Bronchial epithelial cell (primary cell): ENCODE measurements at regions not wholly inside any gene's neighbourhood (a gene's known extent, or its start where the extent isn't known, plus 50 kb on each side); places are given as distances from the start of the nearest gene placed in this dataset.

ENCODE experiments used
- DNase-seq: peaks from one replicate; pipeline ENCODE4 v3.0.0-alpha.2; 2010; ENCODE audit warnings: low read depth
- FAIRE-seq: peaks from 2 replicates; lab custom pipeline; 2011; peaks lifted over from hg19 to GRCh38; lab: Jason Lieb, UNC
- H3K27me3 ChIP-seq: 2 replicates; pipeline ENCODE4 v1.5.1; 2011; ENCODE audit warnings: low read length; ENCODE audit not compliant: control insufficient read depth, insufficient read depth
- H3K36me3 ChIP-seq: 2 replicates; pipeline ENCODE4 v1.5.1; 2011; ENCODE audit warnings: low read length; ENCODE audit not compliant: control insufficient read depth, insufficient read depth
- H3K4me3 ChIP-seq: 2 replicates; pipeline ENCODE4 v1.5.1; 2011; ENCODE audit warnings: mild to moderate bottlenecking, low read depth, low read length, control low read depth
- TF ChIP-seq, protein P1 (sequence below): IDR thresholded peaks from 2 replicates; pipeline ENCODE4 v1.5.1; 2011; ENCODE audit warnings: mild to moderate bottlenecking, moderate library complexity, low read length, control low read depth, inconsistent platforms; ENCODE audit not compliant: insufficient read depth, severe bottlenecking

GRCh38 chr1:225707824-225708223 is 54.9 kb upstream of the ENAH start:
- TF ChIP-seq, protein P1, sequence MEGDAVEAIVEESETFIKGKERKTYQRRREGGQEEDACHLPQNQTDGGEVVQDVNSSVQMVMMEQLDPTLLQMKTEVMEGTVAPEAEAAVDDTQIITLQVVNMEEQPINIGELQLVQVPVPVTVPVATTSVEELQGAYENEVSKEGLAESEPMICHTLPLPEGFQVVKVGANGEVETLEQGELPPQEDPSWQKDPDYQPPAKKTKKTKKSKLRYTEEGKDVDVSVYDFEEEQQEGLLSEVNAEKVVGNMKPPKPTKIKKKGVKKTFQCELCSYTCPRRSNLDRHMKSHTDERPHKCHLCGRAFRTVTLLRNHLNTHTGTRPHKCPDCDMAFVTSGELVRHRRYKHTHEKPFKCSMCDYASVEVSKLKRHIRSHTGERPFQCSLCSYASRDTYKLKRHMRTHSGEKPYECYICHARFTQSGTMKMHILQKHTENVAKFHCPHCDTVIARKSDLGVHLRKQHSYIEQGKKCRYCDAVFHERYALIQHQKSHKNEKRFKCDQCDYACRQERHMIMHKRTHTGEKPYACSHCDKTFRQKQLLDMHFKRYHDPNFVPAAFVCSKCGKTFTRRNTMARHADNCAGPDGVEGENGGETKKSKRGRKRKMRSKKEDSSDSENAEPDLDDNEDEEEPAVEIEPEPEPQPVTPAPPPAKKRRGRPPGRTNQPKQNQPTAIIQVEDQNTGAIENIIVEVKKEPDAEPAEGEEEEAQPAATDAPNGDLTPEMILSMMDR: no peak
- Histone ChIP-seq H3K27me3 (no peaks in the 10 kb centered on the region), H3K4me3 (no peak overlapping the region), H3K36me3 (no peaks in the 10 kb centered on the region)
- DNase-seq (no peak), FAIRE-seq (no peak)

DNA sequence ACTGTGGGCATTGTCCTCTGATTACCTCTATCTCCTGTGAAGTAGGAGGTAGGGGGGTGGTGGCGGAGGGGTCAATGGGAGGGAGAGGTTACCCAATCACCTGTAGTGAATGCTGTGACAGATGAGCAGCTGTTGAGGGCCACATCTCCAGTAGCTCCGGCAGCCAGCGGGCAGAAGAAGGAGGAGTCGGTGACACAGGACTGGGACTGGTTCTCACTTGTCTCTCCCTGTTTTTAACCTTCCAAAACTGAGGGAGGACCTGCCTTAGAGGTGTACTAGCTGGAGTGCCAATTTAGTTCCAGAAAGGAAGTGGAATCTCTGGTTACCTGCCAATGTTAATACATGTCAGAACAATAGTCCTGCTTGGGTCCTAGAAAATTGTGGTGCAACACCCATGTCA is 56.2 kb upstream of the ENAH start:
- DNase-seq (peak; percentile 89), FAIRE-seq (peak; percentile 97)
- no peak overlapping the region for H3K4me3 ChIP-seq
- no peaks in the 10 kb centered on the region for H3K27me3 ChIP-seq
- no peaks in the 10 kb centered on the region for H3K36me3 ChIP-seq
- TF ChIP-seq, protein P1: no peak

- Histone ChIP-seq H3K27me3 (no peaks in the 10 kb centered on the region), H3K36me3 (no peaks in the 10 kb centered on the region), H3K4me3 (no peak overlapping the region)
- DNase-seq: peak; percentile 95
- TF ChIP-seq, protein P1: no peak
- FAIRE-seq: peak; percentile 55
Observed at GRCh38 chr1:225710804-225711203, 57.9 kb upstream of the ENAH start.

- DNase-seq: no peak
- no peak overlapping the region for H3K4me3 ChIP-seq
- no peak for FAIRE-seq
Observed at GRCh38 chr1:225711236-225711937, 58.5 kb upstream of the ENAH start.

GRCh38 chr1:225712391-225712790 is 59.5 kb upstream of the ENAH start:
- no peak for DNase-seq
- Histone ChIP-seq H3K36me3 (no peaks in the 10 kb centered on the region), H3K4me3 (no peak overlapping the region), H3K27me3 (no peaks in the 10 kb centered on the region)
- TF ChIP-seq, protein P1: no peak
- FAIRE-seq: no peak

More at GRCh38 chr1:225711236-225711937, 58.5 kb upstream of the ENAH start:
- TF ChIP-seq, protein P1: no peak
- no peaks in the 10 kb centered on the region for H3K36me3 ChIP-seq
- H3K27me3 ChIP-seq: no peaks in the 10 kb centered on the region

- no peak for FAIRE-seq
- TF ChIP-seq, protein P1: no peak
Observed at GRCh38 chr1:225713281-225713680, 60.4 kb upstream of the ENAH start.

More at GRCh38 chr1:225713281-225713680, 60.4 kb upstream of the ENAH start:
- Histone ChIP-seq H3K36me3 (no peaks in the 10 kb centered on the region), H3K4me3 (no peak overlapping the region), H3K27me3 (no peaks in the 10 kb centered on the region)
- DNase-seq: no peak
